Liver (tissue), 3 donors: ENCODE measurements at regions not wholly inside any gene's neighbourhood (a gene's known extent, or its start where the extent isn't known, plus 50 kb on each side); places are given as distances from the start of the nearest gene placed in this dataset.

Source experiments
- ATF3 ChIP-seq: IDR thresholded peaks from 2 replicates; pipeline ENCODE4 v1.6.1; 2016; ENCODE audit warnings: antibody characterized with exemption
- CTCF ChIP-seq: fragments of 150-350 bp; IDR thresholded peaks from 2 replicates; pipeline ENCODE4 v1.5.1; 2017; ENCODE audit warnings: improper control_type of control experiment, low read depth, low read length; ENCODE audit not compliant: missing input control
- REST ChIP-seq: IDR thresholded peaks from 2 replicates; pipeline ENCODE4 v1.6.1; 2016; ENCODE audit warnings: antibody characterized with exemption, mild to moderate bottlenecking
- SP1 ChIP-seq: IDR thresholded peaks from 2 replicates; pipeline ENCODE4 v1.6.1; 2018; ENCODE audit warnings: antibody characterized with exemption, mild to moderate bottlenecking
- donor health status: healthy.
- donor health status: healthy.

- TF ChIP-seq CTCF (no peak), SP1 (no peak), REST (no peak), ATF3 (no peak)
Measured at GRCh38 chr6:41452763-41453162, 93.4 kb upstream of the FOXP4 start.
